Body of pancreas (tissue), 4 donors: ENCODE measurements at regions not wholly inside any gene's neighbourhood (a gene's known extent, or its start where the extent isn't known, plus 50 kb on each side); places are given as distances from the start of the nearest gene placed in this dataset.

ENCODE experiments used
- CTCF ChIP-seq, 7 experiments: fragments of 450-650 bp in 4 of 7; fragments of 200-600 bp in 3 of 7; sonication (generic) in 3 of 7; IDR thresholded peaks; one replicate each; pipeline ENCODE4 v1.5.1; 2016 to 2019; ENCODE audit warnings: antibody characterized with exemption in 7 of 7
- POLR2A ChIP-seq, 3 donors: fragments of 450-650 bp; IDR thresholded peaks; one replicate each; pipeline ENCODE4 v1.6.1; 2016; ENCODE audit warnings: antibody characterized with exemption in 3 of 3, mild to moderate bottlenecking in 2 of 3

GRCh38 chr17:14901376-14901775, 363.8 kb downstream of the PMP22 start:
- TF ChIP-seq POLR2A (IDR thresholded peaks at IDR 0.05) (no peak), CTCF (IDR thresholded peaks at IDR 0.05) (no peak)
